IgD-negative memory B cell (primary cell): ENCODE measurements at regions not wholly inside any gene's neighbourhood (a gene's known extent, or its start where the extent isn't known, plus 50 kb on each side); places are given as distances from the start of the nearest gene placed in this dataset.

Experiments used
- H3K27ac Mint-ChIP-seq, 3 donors: one replicate each; pipeline ENCODE4 v1.8.0; 2020 to 2022; ENCODE audit warnings: mild to moderate bottlenecking in 3 of 3, mixed read lengths in 3 of 3, moderate library complexity in 1 of 3
- H3K27me3 Mint-ChIP-seq: one replicate; pipeline ENCODE4 v1.8.0; 2021; ENCODE audit warnings: mixed read lengths
- H3K36me3 Mint-ChIP-seq: one replicate; pipeline ENCODE4 v1.8.0; 2020; ENCODE audit warnings: mild to moderate bottlenecking, mixed read lengths
- H3K4me1 Mint-ChIP-seq, 3 donors: one replicate each; pipeline ENCODE4 v1.8.0; 2020 to 2022; ENCODE audit warnings: mixed read lengths in 3 of 3, mild to moderate bottlenecking in 1 of 3
- H3K4me3 Mint-ChIP-seq, 4 donors: one replicate each; pipeline ENCODE4 v1.8.0; 2020 to 2022; ENCODE audit warnings: mild to moderate bottlenecking in 4 of 4, mixed read lengths in 4 of 4, moderate library complexity in 3 of 4
- H3K9me3 Mint-ChIP-seq, 3 donors: one replicate each; pipeline ENCODE4 v1.8.0; 2020 to 2021; ENCODE audit warnings: mixed read lengths in 3 of 3, mild to moderate bottlenecking in 1 of 3

- Mint-ChIP-seq H3K4me3 (no peak overlapping the region), H3K36me3 (no peaks in the 10 kb centered on the region)
These were observed 114.9 kb downstream of the QPCT start for GRCh38 chr2:37459095-37459981.

GRCh38 chr2:37460896-37461229 is 116.4 kb downstream of the QPCT start:
- no peaks in the 10 kb centered on the region for H3K9me3 Mint-ChIP-seq
- peaks cover 2 to 12% (median 8%) of the 10 kb centered on the region in 3 donors for H3K4me1 Mint-ChIP-seq
- H3K27me3 Mint-ChIP-seq, result no peaks in the 10 kb centered on the region
- H3K36me3 Mint-ChIP-seq, result no peaks in the 10 kb centered on the region
- peak overlapping the region in 1 of 3 donors; percentile 66 for H3K27ac Mint-ChIP-seq
- no peak overlapping the region for H3K4me3 Mint-ChIP-seq

More at GRCh38 chr2:37459095-37459981, 114.9 kb downstream of the QPCT start:
- Mint-ChIP-seq H3K27ac (no peak overlapping the region), H3K9me3 (no peaks in the 10 kb centered on the region), H3K27me3 (no peaks in the 10 kb centered on the region), H3K4me1 (peaks cover 3 to 12% (median 8%) of the 10 kb centered on the region in 3 donors)

- H3K4me3 Mint-ChIP-seq, result no peak overlapping the region
- H3K36me3 Mint-ChIP-seq, result no peaks in the 10 kb centered on the region
- no peaks in the 10 kb centered on the region for H3K9me3 Mint-ChIP-seq
- no peaks in the 10 kb centered on the region for H3K27me3 Mint-ChIP-seq
- peaks cover 0 to 2% (median 1%) of the 10 kb centered on the region in 3 donors for H3K4me1 Mint-ChIP-seq
- no peak overlapping the region for H3K27ac Mint-ChIP-seq
These were observed 119.6 kb downstream of the QPCT start for GRCh38 chr2:37464067-37464466.

- Mint-ChIP-seq H3K4me1 (peaks cover 0 to 5% (median 1%) of the 10 kb centered on the region in 3 donors), H3K36me3 (no peaks in the 10 kb centered on the region), H3K27me3 (no peaks in the 10 kb centered on the region), H3K27ac (no peak overlapping the region), H3K4me3 (no peak overlapping the region), H3K9me3 (no peaks in the 10 kb centered on the region)
These were observed 122.2 kb downstream of the QPCT start for GRCh38 chr2:37466533-37467222.

- Mint-ChIP-seq H3K4me3 (no peak overlapping the region), H3K4me1 (peaks cover 0 to 5% (median 1%) of the 10 kb centered on the region in 3 donors), H3K9me3 (no peaks in the 10 kb centered on the region), H3K27me3 (peaks cover 1% of the 10 kb centered on the region), H3K27ac (no peak overlapping the region), H3K36me3 (no peaks in the 10 kb centered on the region)
These were observed 123.7 kb downstream of the QPCT start for GRCh38 chr2:37468170-37468569.

- Mint-ChIP-seq H3K27me3 (peaks cover 1% of the 10 kb centered on the region), H3K4me1 (peaks cover 0 to 3% (median 0%) of the 10 kb centered on the region in 3 donors), H3K27ac (no peak overlapping the region), H3K36me3 (no peaks in the 10 kb centered on the region), H3K4me3 (no peak overlapping the region), H3K9me3 (peaks cover 0 to 3% (median 0%) of the 10 kb centered on the region in 3 donors)
These were observed 124.7 kb downstream of the QPCT start for GRCh38 chr2:37469126-37469525.

- Mint-ChIP-seq H3K4me3 (no peak overlapping the region), H3K4me1 (peaks cover 0 to 3% (median 2%) of the 10 kb centered on the region in 3 donors), H3K27me3 (peaks cover 1% of the 10 kb centered on the region), H3K27ac (no peak overlapping the region), H3K36me3 (no peaks in the 10 kb centered on the region), H3K9me3 (peaks cover 0 to 3% (median 0%) of the 10 kb centered on the region in 3 donors)
These were observed 126.7 kb downstream of the QPCT start for GRCh38 chr2:37471104-37471503.

GRCh38 chr2:37471994-37472393 is 127.6 kb downstream of the QPCT start:
- Mint-ChIP-seq H3K4me1 (peaks cover 0 to 3% (median 3%) of the 10 kb centered on the region in 3 donors), H3K27me3 (peaks cover 1% of the 10 kb centered on the region), H3K27ac (no peak overlapping the region), H3K4me3 (no peak overlapping the region), H3K9me3 (peaks cover 0 to 3% (median 0%) of the 10 kb centered on the region in 3 donors), H3K36me3 (no peaks in the 10 kb centered on the region)

GRCh38 chr2:37472959-37473358 is 128.5 kb downstream of the QPCT start:
- Mint-ChIP-seq H3K4me3 (no peak overlapping the region), H3K36me3 (no peaks in the 10 kb centered on the region), H3K9me3 (peaks cover 0 to 3% (median 0%) of the 10 kb centered on the region in 3 donors), H3K27me3 (peaks cover 1% of the 10 kb centered on the region), H3K4me1 (peaks cover 0 to 3% (median 3%) of the 10 kb centered on the region in 3 donors), H3K27ac (no peak overlapping the region)

- Mint-ChIP-seq H3K4me3 (no peak overlapping the region), H3K27ac (no peak overlapping the region), H3K27me3 (peaks cover 3% of the 10 kb centered on the region), H3K36me3 (no peaks in the 10 kb centered on the region), H3K4me1 (peaks cover 0 to 3% (median 0%) of the 10 kb centered on the region in 3 donors), H3K9me3 (peaks cover 0 to 5% (median 0%) of the 10 kb centered on the region in 3 donors)
These were observed 132.0 kb downstream of the QPCT start for GRCh38 chr2:37476411-37476810.

- Mint-ChIP-seq H3K4me1 (peaks cover 0 to 3% (median 0%) of the 10 kb centered on the region in 3 donors), H3K4me3 (no peak overlapping the region), H3K27ac (no peak overlapping the region), H3K9me3 (peaks cover 0 to 5% (median 0%) of the 10 kb centered on the region in 3 donors), H3K36me3 (no peaks in the 10 kb centered on the region), H3K27me3 (peaks cover 2% of the 10 kb centered on the region)
These were observed 133.5 kb downstream of the QPCT start for GRCh38 chr2:37477921-37478320.

- H3K4me3 Mint-ChIP-seq, result no peak overlapping the region
- H3K27me3 Mint-ChIP-seq, result peaks cover 6% of the 10 kb centered on the region
- H3K9me3 Mint-ChIP-seq, result peaks cover 0 to 3% (median 0%) of the 10 kb centered on the region in 3 donors
- peaks cover 2% of the 10 kb centered on the region for H3K36me3 Mint-ChIP-seq
- peaks cover 0 to 3% (median 1%) of the 10 kb centered on the region in 3 donors for H3K4me1 Mint-ChIP-seq
- no peak overlapping the region for H3K27ac Mint-ChIP-seq
These were observed 136.8 kb downstream of the QPCT start for GRCh38 chr2:37481244-37481643.

- peaks cover 0 to 5% (median 0%) of the 10 kb centered on the region in 3 donors for H3K4me1 Mint-ChIP-seq
- no peak overlapping the region for H3K27ac Mint-ChIP-seq
- H3K9me3 Mint-ChIP-seq, result peaks cover 0 to 7% (median 2%) of the 10 kb centered on the region in 3 donors
- H3K4me3 Mint-ChIP-seq, result no peak overlapping the region
- H3K36me3 Mint-ChIP-seq, result peaks cover 2% of the 10 kb centered on the region
- H3K27me3 Mint-ChIP-seq, result peaks cover 4% of the 10 kb centered on the region
These were observed 144.6 kb downstream of the QPCT start for GRCh38 chr2:37489041-37489456.

- no peak overlapping the region for H3K27ac Mint-ChIP-seq
- H3K27me3 Mint-ChIP-seq, result peaks cover 3% of the 10 kb centered on the region
- H3K9me3 Mint-ChIP-seq, result peaks cover 0 to 7% (median 2%) of the 10 kb centered on the region in 3 donors
- H3K4me3 Mint-ChIP-seq, result no peak overlapping the region
- peaks cover 0 to 5% (median 0%) of the 10 kb centered on the region in 3 donors for H3K4me1 Mint-ChIP-seq
- peaks cover 2% of the 10 kb centered on the region for H3K36me3 Mint-ChIP-seq
These were observed 145.1 kb downstream of the QPCT start for GRCh38 chr2:37489536-37489935.

GRCh38 chr2:37493425-37493824 is 149.0 kb downstream of the QPCT start:
- Mint-ChIP-seq H3K27ac (no peak overlapping the region), H3K9me3 (peaks cover 0 to 10% (median 2%) of the 10 kb centered on the region in 3 donors)

More at GRCh38 chr2:37493425-37493824, 149.0 kb downstream of the QPCT start:
- no peaks in the 10 kb centered on the region for H3K27me3 Mint-ChIP-seq
- no peak overlapping the region for H3K4me3 Mint-ChIP-seq
- H3K36me3 Mint-ChIP-seq, result no peaks in the 10 kb centered on the region
- no peaks in the 10 kb centered on the region for H3K4me1 Mint-ChIP-seq
